Duodenal mucosa (tissue), 2 donors: ENCODE measurements at regions not wholly inside any gene's neighbourhood (a gene's known extent, or its start where the extent isn't known, plus 50 kb on each side); places are given as distances from the start of the nearest gene placed in this dataset.

Experiments used
- H3K27ac ChIP-seq: one replicate; pipeline ENCODE4 v1.7.0; 2013; ENCODE audit warnings: low read depth, low read length
- H3K27me3 ChIP-seq, 2 donors: one replicate each; pipeline ENCODE4 v1.7.0; 2013; ENCODE audit warnings: low read length in 2 of 2, control low read depth in 1 of 2; ENCODE audit not compliant: insufficient read depth in 2 of 2, control insufficient read depth in 1 of 2
- H3K36me3 ChIP-seq, 2 donors: one replicate each; pipeline ENCODE4 v1.7.0; 2013; ENCODE audit warnings: low read length in 2 of 2, control low read depth in 1 of 2; ENCODE audit not compliant: insufficient read depth in 2 of 2, control insufficient read depth in 1 of 2
- H3K4me1 ChIP-seq, 2 donors: one replicate each; pipeline ENCODE4 v1.7.0; 2013; ENCODE audit warnings: low read length in 2 of 2, control low read depth in 1 of 2; ENCODE audit not compliant: insufficient read depth in 2 of 2, control insufficient read depth in 1 of 2
- H3K4me3 ChIP-seq, 2 donors: one replicate each; pipeline ENCODE4 v1.7.0; 2013; ENCODE audit warnings: low read length in 2 of 2, low read depth in 1 of 2
- H3K9ac ChIP-seq, 2 donors: one replicate each; pipeline ENCODE4 v1.7.0; 2013; ENCODE audit warnings: low read length in 2 of 2, low read depth in 1 of 2
- H3K9me3 ChIP-seq, 2 donors: one replicate each; pipeline ENCODE4 v1.7.0; 2013; ENCODE audit warnings: low read length in 2 of 2, control low read depth in 1 of 2; ENCODE audit not compliant: control insufficient read depth in 1 of 2

GRCh38 chr17:70819183-70819582 is 649.9 kb downstream of the KCNJ2 start:
- no peaks in the 10 kb centered on the region for H3K27me3 ChIP-seq
- H3K9ac ChIP-seq = no peak overlapping the region
- no peaks in the 10 kb centered on the region for H3K36me3 ChIP-seq
- no peaks in the 10 kb centered on the region for H3K9me3 ChIP-seq
- no peaks in the 10 kb centered on the region for H3K4me1 ChIP-seq
- no peak overlapping the region for H3K4me3 ChIP-seq
- no peak overlapping the region for H3K27ac ChIP-seq

- Histone ChIP-seq H3K27me3 (no peaks in the 10 kb centered on the region), H3K9ac (no peak overlapping the region), H3K4me1 (no peaks in the 10 kb centered on the region), H3K36me3 (no peaks in the 10 kb centered on the region), H3K9me3 (no peaks in the 10 kb centered on the region), H3K4me3 (no peak overlapping the region), H3K27ac (no peak overlapping the region)
These were observed 650.9 kb downstream of the KCNJ2 start for GRCh38 chr17:70820276-70820675.

DNA sequence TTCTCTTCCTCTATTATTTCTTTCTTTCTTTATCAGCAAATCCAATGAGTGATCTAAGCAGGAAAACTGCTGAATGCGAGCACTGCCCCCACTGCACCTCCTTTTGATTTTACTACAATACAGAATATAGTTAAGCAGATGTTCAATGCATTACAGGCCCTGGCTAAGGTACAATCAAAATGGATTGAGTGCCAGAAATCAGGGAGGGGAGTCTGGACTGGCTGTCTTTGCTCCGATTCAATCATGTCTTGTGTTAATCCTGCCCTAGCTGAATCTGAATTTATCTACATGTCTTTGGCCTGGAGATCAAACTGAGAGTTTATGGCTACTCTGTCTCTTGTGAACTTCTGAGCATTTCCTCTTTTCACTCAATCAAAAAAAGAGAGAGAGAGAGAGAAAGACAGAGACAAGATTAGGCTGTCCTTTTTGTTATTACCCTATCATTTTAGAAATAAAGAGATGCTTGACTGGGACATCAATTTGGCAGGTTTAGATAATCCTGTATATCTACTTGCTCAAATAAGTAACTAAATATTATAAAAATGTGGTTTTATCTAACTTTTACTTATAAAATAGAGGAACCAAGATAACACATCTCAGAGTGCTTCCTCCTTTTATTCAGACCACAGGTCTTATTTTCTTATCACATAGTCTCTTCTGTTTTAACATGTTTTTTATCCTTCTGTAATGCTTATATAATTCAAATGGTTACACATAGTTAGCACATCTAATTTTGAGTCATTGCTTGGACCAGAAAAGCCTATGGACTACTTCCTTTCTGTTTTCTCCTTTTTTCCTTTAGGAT is 656.2 kb downstream of the KCNJ2 start:
- no peaks in the 10 kb centered on the region for H3K4me1 ChIP-seq
- H3K9ac ChIP-seq = no peak overlapping the region
- H3K36me3 ChIP-seq = no peaks in the 10 kb centered on the region
- H3K27ac ChIP-seq = no peak overlapping the region
- no peaks in the 10 kb centered on the region for H3K27me3 ChIP-seq
- H3K4me3 ChIP-seq = no peak overlapping the region
- no peaks in the 10 kb centered on the region for H3K9me3 ChIP-seq

DNA sequence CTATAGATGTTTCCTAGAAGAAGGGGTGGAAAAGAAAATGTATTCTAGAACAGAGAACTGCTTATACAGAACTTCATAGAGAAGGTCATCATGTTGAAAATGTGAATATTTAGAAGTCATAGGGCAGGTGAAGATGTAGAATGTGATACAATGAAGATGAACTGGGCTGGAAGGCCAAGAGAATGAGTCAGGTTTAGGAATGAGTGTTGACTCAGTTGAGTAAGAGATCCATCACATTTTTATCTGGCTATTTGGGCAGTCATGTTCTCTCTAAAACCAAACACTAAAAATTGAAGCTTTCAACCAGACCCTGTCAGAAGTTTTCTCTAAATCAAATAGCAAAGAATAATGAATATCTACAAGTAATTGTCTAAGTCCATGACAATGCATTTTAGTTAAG is 660.5 kb downstream of the KCNJ2 start:
- Histone ChIP-seq H3K36me3 (no peaks in the 10 kb centered on the region), H3K27me3 (no peaks in the 10 kb centered on the region), H3K27ac (no peak overlapping the region), H3K9me3 (no peaks in the 10 kb centered on the region), H3K4me3 (no peak overlapping the region), H3K9ac (no peak overlapping the region), H3K4me1 (no peaks in the 10 kb centered on the region)

GRCh38 chr17:70834039-70834438 is 664.7 kb downstream of the KCNJ2 start:
- no peaks in the 10 kb centered on the region for H3K27me3 ChIP-seq
- H3K9me3 ChIP-seq = no peaks in the 10 kb centered on the region
- no peak overlapping the region for H3K9ac ChIP-seq
- no peaks in the 10 kb centered on the region for H3K4me1 ChIP-seq
- no peak overlapping the region for H3K27ac ChIP-seq
- H3K36me3 ChIP-seq = no peaks in the 10 kb centered on the region
- no peak overlapping the region for H3K4me3 ChIP-seq

GRCh38 chr17:70848785-70849184 is 679.5 kb downstream of the KCNJ2 start:
- no peaks in the 10 kb centered on the region for H3K27me3 ChIP-seq
- H3K27ac ChIP-seq = no peak overlapping the region
- H3K9me3 ChIP-seq = no peaks in the 10 kb centered on the region
- no peak overlapping the region for H3K9ac ChIP-seq
- H3K4me3 ChIP-seq = no peak overlapping the region
- H3K36me3 ChIP-seq = no peaks in the 10 kb centered on the region
- no peaks in the 10 kb centered on the region for H3K4me1 ChIP-seq

GRCh38 chr17:70855401-70856054 is 686.2 kb downstream of the KCNJ2 start:
- H3K4me3 ChIP-seq = no peak overlapping the region
- no peak overlapping the region for H3K27ac ChIP-seq
- H3K9ac ChIP-seq = no peak overlapping the region
- H3K36me3 ChIP-seq = no peaks in the 10 kb centered on the region
- H3K9me3 ChIP-seq = peaks cover 0 to 5% of the 10 kb centered on the region in 2 donors
- H3K27me3 ChIP-seq = no peaks in the 10 kb centered on the region
- no peaks in the 10 kb centered on the region for H3K4me1 ChIP-seq

DNA sequence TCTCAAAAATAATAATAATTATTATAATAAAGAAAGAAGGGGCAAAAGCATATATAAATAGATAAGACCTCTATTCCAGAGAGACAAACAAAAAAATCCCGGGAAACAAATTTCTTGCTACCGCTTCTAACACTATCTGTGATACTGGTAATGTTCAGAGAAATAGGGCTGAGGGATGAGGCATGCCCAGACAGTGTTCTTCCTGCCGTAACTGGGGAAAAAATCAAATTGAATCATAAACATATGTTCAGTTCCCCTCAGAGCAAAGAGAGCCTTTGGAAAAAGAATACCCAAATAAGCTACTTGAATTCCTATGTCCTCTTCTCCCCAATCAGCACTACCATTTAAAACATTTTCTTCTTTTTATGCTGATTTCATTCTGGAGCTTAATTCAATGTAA is 688.0 kb downstream of the KCNJ2 start:
- Histone ChIP-seq H3K27me3 (no peaks in the 10 kb centered on the region), H3K4me3 (no peak overlapping the region), H3K36me3 (no peaks in the 10 kb centered on the region), H3K9me3 (peaks cover 0 to 5% of the 10 kb centered on the region in 2 donors), H3K27ac (no peak overlapping the region), H3K4me1 (no peaks in the 10 kb centered on the region), H3K9ac (no peak overlapping the region)

DNA sequence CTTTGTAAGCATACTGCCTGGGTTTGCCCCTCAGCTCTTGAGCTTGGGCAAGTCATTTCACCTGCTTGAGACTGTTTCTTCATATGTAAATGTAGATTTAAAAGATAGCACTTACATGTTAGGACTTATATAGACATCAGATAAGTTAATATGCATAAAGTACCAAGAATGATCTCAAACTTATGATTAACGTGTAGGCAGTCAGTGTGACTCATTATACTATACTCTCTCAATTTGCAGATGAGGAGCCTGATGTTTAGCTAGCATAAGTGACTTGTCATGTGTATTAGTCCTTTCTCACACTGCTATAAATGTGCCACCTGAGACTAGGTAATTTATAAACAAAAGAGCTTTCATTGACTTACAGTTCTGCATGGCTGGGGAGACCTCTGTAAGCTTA is 690.5 kb downstream of the KCNJ2 start:
- Histone ChIP-seq H3K27me3 (no peaks in the 10 kb centered on the region), H3K4me3 (no peak overlapping the region), H3K9ac (no peak overlapping the region), H3K9me3 (peaks cover 0 to 5% of the 10 kb centered on the region in 2 donors), H3K4me1 (no peaks in the 10 kb centered on the region), H3K27ac (no peak overlapping the region), H3K36me3 (no peaks in the 10 kb centered on the region)

DNA sequence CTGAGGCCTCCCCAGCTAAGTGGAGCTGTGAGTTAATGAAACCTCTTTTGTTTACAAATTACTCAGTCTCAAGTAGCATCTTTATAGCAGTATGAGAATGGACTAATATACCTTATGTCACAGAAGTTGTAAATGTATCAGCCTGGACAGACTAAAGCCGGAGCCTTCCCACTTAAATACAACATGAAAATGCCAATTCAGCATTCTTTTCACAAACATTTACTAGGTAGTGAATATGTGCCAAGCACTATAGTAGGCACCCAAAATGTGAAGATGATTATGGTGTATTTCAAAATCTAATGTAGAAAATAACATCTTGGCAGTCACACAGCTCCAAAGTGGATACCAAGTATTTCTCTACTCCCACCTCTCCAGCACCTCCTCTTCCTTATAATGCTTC is 693.0 kb downstream of the KCNJ2 start:
- no peak overlapping the region for H3K27ac ChIP-seq
- no peak overlapping the region for H3K4me3 ChIP-seq
- H3K36me3 ChIP-seq = no peaks in the 10 kb centered on the region
- H3K9ac ChIP-seq = no peak overlapping the region
- H3K9me3 ChIP-seq = peaks cover 0 to 5% of the 10 kb centered on the region in 2 donors
- no peaks in the 10 kb centered on the region for H3K27me3 ChIP-seq
- no peaks in the 10 kb centered on the region for H3K4me1 ChIP-seq
